ENCODE measurements at regions not wholly inside any gene's neighbourhood (a gene's known extent, or its start where the extent isn't known, plus 50 kb on each side); places are given as distances from the start of the nearest gene placed in this dataset.

DNA sequence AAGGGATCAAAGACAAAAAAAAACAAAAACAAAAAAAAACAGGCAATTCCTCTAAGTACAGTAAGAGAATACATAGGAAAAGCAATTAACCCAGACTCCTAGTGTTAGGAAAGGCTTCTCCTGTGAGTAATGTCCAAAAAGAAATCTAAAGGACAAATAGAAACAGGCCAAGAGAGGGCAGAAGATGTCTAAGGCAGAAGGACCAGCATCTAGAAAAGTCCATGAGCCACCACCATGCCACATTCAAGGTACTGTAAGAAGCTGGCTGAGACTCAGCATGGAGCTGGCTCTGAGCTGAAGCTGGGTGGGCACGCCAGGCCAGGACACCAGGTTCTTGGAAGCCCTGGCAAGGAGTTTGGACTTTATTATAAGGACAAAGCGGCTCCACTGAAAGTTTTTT, 118.1 kb upstream of the FRY start:
- no peak for DNase-seq (ENCODE audit: low read depth, low spot score)
- POLR2A ChIA-PET, result no interaction called here
- CTCF ChIA-PET, result interaction anchor here (0.8 to 3.0 kb wide), 3 partner anchors 666 to 668 kb away, joined by 3 to 17 read pairs (median 3); no protein-coding TSS in a partner anchor
- H3K4me3 ChIP-seq (ENCODE audit: low read depth, low read length), result no peak overlapping the region
- TF ChIP-seq, protein P1, sequence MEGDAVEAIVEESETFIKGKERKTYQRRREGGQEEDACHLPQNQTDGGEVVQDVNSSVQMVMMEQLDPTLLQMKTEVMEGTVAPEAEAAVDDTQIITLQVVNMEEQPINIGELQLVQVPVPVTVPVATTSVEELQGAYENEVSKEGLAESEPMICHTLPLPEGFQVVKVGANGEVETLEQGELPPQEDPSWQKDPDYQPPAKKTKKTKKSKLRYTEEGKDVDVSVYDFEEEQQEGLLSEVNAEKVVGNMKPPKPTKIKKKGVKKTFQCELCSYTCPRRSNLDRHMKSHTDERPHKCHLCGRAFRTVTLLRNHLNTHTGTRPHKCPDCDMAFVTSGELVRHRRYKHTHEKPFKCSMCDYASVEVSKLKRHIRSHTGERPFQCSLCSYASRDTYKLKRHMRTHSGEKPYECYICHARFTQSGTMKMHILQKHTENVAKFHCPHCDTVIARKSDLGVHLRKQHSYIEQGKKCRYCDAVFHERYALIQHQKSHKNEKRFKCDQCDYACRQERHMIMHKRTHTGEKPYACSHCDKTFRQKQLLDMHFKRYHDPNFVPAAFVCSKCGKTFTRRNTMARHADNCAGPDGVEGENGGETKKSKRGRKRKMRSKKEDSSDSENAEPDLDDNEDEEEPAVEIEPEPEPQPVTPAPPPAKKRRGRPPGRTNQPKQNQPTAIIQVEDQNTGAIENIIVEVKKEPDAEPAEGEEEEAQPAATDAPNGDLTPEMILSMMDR (IDR thresholded peaks at IDR 0.05; ENCODE audit: insufficient read depth, low read length, missing control alignments), result no peak

DNA sequence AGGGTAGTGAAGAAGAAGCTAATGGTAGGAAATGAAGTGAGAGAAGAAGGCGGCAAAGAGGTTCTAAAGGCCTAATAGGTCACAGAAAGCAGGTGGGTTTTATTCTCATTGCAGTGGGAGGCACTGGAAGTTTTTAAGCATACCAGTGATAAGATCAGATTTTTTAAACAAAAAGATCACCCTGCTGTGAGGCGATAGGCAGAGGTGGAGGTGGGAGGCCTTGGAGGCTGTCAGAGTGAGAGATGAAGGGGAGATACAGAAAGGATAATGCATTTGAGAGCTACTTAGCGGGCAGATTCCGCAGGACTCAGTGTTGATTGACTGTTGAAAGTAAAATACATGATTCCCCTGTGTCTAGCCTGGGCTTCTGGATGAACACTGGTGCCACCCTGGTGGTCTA, 116.7 kb upstream of the FRY start:
- no peak overlapping the region for H3K4me3 ChIP-seq (ENCODE audit: low read depth, low read length)
- CTCF ChIA-PET, result interaction anchor here (0.9 to 3.0 kb wide), 3 partner anchors 9 to 667 kb away, joined by 3 to 17 read pairs (median 4); no protein-coding TSS in a partner anchor
- POLR2A ChIA-PET, result no interaction called here

DNA sequence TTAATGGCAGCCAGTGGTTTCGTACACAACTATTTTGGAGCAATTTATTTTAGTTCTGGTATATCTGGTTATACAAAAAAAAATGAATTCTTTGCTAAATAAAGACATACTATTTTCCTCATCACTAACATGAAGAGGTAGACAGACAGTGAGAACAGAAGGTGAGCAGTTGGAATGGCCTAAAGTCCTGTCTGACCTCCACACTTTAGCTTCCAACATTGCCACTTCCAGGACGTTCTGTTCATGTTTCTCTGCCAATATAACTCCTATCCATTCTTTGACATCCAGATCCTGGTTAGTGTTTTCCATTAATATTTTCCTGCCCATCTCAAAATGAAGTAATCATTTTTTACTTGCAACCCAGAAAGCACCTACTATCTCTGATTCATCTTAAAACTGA, 112.9 kb upstream of the FRY start:
- ChIA-PET POLR2A (no interaction called here), CTCF (interaction anchor here (1.6 to 4.0 kb wide), 2 partner anchors 8 to 13 kb away, joined by 4 to 48 read pairs; no protein-coding TSS in a partner anchor)
- TF ChIP-seq, protein P1 (IDR thresholded peaks at IDR 0.05; ENCODE audit: insufficient read depth, low read length, missing control alignments), result no peak
- no peak for DNase-seq (ENCODE audit: low read depth, low spot score)
- no peak overlapping the region for H3K4me3 ChIP-seq (ENCODE audit: low read depth, low read length)

More for the DNA sequence above, 116.7 kb upstream of the FRY start:
- DNase-seq (ENCODE audit: low read depth, low spot score), result no peak
- TF ChIP-seq, protein P1 (IDR thresholded peaks at IDR 0.05; ENCODE audit: insufficient read depth, low read length, missing control alignments), result no peak

DNA sequence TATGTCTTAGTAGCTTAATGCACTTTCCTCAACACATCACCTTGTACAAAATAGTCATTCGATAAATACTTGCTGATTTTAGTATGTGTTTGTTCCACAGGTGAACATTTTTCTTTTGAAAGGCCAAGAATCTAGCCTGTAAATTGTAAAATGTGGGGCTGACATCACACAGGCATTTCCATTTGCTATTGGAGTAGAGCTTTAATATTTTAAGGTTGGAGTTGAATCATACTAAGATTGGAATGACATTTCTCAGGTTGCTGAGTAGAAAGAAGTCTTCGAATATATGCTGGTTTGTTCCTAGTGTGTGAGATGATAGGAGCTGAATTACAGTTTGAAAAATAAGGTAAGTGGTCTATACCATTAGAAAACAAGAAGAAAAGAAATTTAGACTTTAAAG, 112.3 kb upstream of the FRY start:
- ChIA-PET POLR2A (no interaction called here), CTCF (interaction anchor here (0.8 to 4.0 kb wide), 3 partner anchors 9 to 14 kb away, joined by 3 to 48 read pairs (median 4); no protein-coding TSS in a partner anchor)
- no peak for DNase-seq (ENCODE audit: low read depth, low spot score)
- TF ChIP-seq, protein P1 (IDR thresholded peaks at IDR 0.05; ENCODE audit: insufficient read depth, low read length, missing control alignments), result no peak
- H3K4me3 ChIP-seq (ENCODE audit: low read depth, low read length), result no peak overlapping the region

DNA sequence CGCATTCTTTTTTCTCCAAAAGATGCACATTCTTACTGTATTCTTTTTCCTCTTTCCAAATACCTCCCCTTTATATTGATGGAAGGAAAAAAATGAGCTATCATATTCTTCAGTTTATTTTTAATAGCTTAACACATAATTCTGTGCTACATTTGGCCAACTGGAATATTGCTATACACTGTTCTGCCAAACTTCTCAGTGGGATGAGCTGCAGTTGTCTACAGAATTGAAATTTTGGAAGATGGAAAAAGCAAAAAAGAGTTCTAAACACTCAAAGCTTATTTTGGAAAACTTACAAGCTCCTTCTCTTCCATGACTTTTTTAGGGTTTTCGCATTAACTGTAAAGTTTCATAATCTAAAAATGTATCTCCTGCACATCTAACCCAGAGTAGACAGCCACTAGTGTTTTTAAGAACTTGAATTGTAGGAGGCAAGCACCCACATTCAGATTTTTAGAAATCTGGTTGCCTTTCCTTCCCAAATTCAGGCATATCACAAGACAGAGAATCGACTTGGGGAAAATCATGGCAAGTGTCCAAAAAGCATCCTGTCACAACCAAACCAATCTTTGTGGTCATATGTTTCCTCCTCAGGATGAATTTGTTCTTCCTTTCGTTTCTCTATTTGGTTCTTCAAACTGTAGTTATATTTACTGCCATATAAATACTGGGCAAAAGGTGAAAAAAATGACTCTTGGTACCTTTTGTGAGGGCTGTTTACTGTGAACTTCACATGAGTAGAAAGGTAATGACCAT, 111.4 kb upstream of the FRY start:
- H3K4me3 ChIP-seq (ENCODE audit: low read depth, low read length), result no peak overlapping the region
- no peak for DNase-seq (ENCODE audit: low read depth, low spot score)
- POLR2A ChIA-PET, result no interaction called here
- TF ChIP-seq, protein P1 (IDR thresholded peaks at IDR 0.05; ENCODE audit: insufficient read depth, low read length, missing control alignments), result no peak
- CTCF ChIA-PET, result interaction anchor here (0.8 to 4.0 kb wide), 2 partner anchors 10 to 12 kb away, joined by 3 to 48 read pairs; no protein-coding TSS in a partner anchor

DNA sequence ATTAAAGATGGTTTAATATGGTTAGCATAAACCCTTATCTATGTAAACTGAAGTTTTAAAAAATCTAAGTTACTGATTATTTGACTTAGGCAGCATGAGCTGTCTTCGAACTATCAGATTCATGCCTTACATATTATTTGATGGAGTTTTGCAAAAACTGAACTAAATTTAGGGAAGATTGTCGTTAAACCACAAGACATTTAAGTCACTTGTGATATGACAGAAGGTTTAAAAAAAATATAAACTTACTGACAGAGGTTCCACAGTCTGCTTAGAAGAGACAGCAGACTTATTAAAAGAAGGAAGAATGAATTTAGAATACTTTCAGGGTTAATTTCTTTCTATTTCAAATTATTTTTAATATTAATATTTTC, 110.9 kb upstream of the FRY start:
- CTCF ChIA-PET, result interaction anchor here (4.0 kb wide), 1 partner anchor 10 kb away, joined by 48 read pairs; no protein-coding TSS in a partner anchor
- POLR2A ChIA-PET, result no interaction called here
- no peak overlapping the region for H3K4me3 ChIP-seq (ENCODE audit: low read depth, low read length)
- TF ChIP-seq, protein P1 (IDR thresholded peaks at IDR 0.05; ENCODE audit: insufficient read depth, low read length, missing control alignments), result no peak
- no peak for DNase-seq (ENCODE audit: low read depth, low spot score)

Measured in AG04449 (cell line).